Ishikawa (cell line): ENCODE measurements at regions not wholly inside any gene's neighbourhood (a gene's known extent, or its start where the extent isn't known, plus 50 kb on each side); places are given as distances from the start of the nearest gene placed in this dataset.

ENCODE experiments used
- CEBPB ChIP-seq: IDR thresholded peaks from 2 replicates; pipeline ENCODE4 v1.6.1; 2012
- CREB1 ChIP-seq: IDR thresholded peaks from 2 replicates; pipeline ENCODE4 v1.6.1; 2012; ENCODE audit warnings: low read depth
- EGR1 ChIP-seq: IDR thresholded peaks from 2 replicates; pipeline ENCODE4 v1.6.1; 2012
- EP300 ChIP-seq: IDR thresholded peaks from 2 replicates; pipeline ENCODE4 v1.6.1; 2012; ENCODE audit warnings: borderline replicate concordance
- FOXM1 ChIP-seq: IDR thresholded peaks from 2 replicates; pipeline ENCODE4 v1.6.1; 2012; ENCODE audit warnings: low read depth, borderline replicate concordance
- MAX ChIP-seq: IDR thresholded peaks from 2 replicates; pipeline ENCODE4 v1.6.1; 2012
- NFIC ChIP-seq: IDR thresholded peaks from 2 replicates; pipeline ENCODE4 v1.6.1; 2012
- RAD21 ChIP-seq: IDR thresholded peaks from 2 replicates; pipeline ENCODE4 v1.6.1; 2012; ENCODE audit warnings: low read depth
- REST ChIP-seq: IDR thresholded peaks from 2 replicates; pipeline ENCODE4 v1.6.1; 2012; ENCODE audit warnings: low read depth, mild to moderate bottlenecking
- TAF1 ChIP-seq: IDR thresholded peaks from 2 replicates; pipeline ENCODE4 v1.6.1; 2012; ENCODE audit warnings: low read depth, mild to moderate bottlenecking
- TCF12 ChIP-seq: IDR thresholded peaks from 2 replicates; pipeline ENCODE4 v1.6.1; 2012; ENCODE audit warnings: low read depth
- TEAD4 ChIP-seq: IDR thresholded peaks from 2 replicates; pipeline ENCODE4 v1.6.1; 2012
- USF1 ChIP-seq: IDR thresholded peaks from 2 replicates; pipeline ENCODE4 v1.6.1; 2012
- YY1 ChIP-seq: IDR thresholded peaks from 2 replicates; pipeline ENCODE4 v1.6.1; 2012; ENCODE audit warnings: low read depth
- ZBTB7A ChIP-seq: IDR thresholded peaks from 2 replicates; pipeline ENCODE4 v1.6.1; 2012; ENCODE audit warnings: low read depth

- no peak for TF ChIP-seq TCF12
Measured at GRCh38 chr16:79769928-79770243, 169.3 kb upstream of the MAF start.

GRCh38 chr16:79769270-79769927, 168.9 kb upstream of the MAF start:
- no peak for TF ChIP-seq EP300

- no peak for TF ChIP-seq MAX
- TF ChIP-seq TEAD4 = no peak
- no peak for TF ChIP-seq RAD21
- TF ChIP-seq NFIC = no peak
- TF ChIP-seq USF1 = no peak
- no peak for TF ChIP-seq EGR1
- TF ChIP-seq TCF12 = no peak
- no peak for TF ChIP-seq REST
- no peak for TF ChIP-seq FOXM1
- TF ChIP-seq EP300 = no peak
- no peak for TF ChIP-seq CREB1
- TF ChIP-seq YY1 = no peak
- TF ChIP-seq TAF1 = no peak
- no peak for TF ChIP-seq ZBTB7A
- TF ChIP-seq CEBPB = no peak
Measured at GRCh38 chr16:79768276-79768970, 167.9 kb upstream of the MAF start.

- TF ChIP-seq TCF12 (no peak), MAX (no peak), CREB1 (no peak), USF1 (no peak), TAF1 (no peak), CEBPB (no peak), TEAD4 (no peak), REST (no peak), RAD21 (no peak)
Measured at GRCh38 chr16:79767421-79768275, 167.1 kb upstream of the MAF start.

- TF ChIP-seq TAF1 = no peak
- no peak for TF ChIP-seq EGR1
- no peak for TF ChIP-seq MAX
- no peak for TF ChIP-seq FOXM1
- TF ChIP-seq CEBPB = no peak
- no peak for TF ChIP-seq REST
- no peak for TF ChIP-seq CREB1
- TF ChIP-seq RAD21 = no peak
- no peak for TF ChIP-seq TEAD4
- TF ChIP-seq NFIC = no peak
- no peak for TF ChIP-seq USF1
- no peak for TF ChIP-seq ZBTB7A
- no peak for TF ChIP-seq YY1
- TF ChIP-seq TCF12 = no peak
- TF ChIP-seq EP300 = no peak
Measured at GRCh38 chr16:79765901-79766394, 165.4 kb upstream of the MAF start.
